HG02623 (cell line): ENCODE measurements at regions not wholly inside any gene's neighbourhood (a gene's known extent, or its start where the extent isn't known, plus 50 kb on each side); places are given as distances from the start of the nearest gene placed in this dataset.

Source experiments
- ATAC-seq: cut with Tn5 transposase; IDR thresholded peaks from one replicate; pipeline ENCODE4 v1.9.1; 2021; ENCODE audit warnings: moderate library complexity; ENCODE audit not compliant: unreplicated experiment

DNA sequence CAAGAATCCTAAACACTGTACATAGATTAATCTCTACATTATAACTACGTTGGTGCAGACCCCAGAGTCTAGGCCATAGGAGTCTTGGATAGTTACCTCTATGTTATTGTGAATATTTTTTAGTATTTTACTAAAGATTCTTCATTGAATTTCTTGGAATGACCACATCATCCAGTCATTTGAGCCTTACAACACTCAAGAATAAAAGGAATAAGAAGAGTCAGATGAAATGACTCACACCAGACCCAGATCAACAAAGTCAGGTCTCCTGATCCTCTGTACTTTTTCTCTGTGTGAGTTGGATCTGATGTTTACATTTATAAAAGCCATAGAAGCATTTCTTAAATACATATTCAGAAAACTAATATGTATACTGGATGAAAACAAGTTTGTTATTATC is 179.2 kb upstream of the ARHGAP20 start:
- no peak for ATAC-seq

DNA sequence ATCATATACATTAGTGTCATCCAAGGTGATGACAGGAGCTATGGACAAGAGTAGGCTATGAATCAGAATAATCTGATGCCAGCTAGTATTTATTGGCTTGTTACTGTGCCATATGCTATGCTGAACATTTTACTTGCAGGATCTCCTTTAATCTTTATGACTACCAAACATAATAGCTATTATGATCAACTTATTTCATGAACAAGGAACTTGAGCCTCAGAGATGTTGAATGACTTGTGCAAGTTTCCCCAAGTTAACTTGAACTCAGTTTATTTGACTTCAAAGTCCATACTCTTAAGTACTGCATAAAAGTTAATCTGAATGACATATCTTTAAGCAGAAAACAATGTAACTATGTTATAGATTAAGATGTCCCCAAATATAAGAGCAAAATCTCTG is 178.8 kb upstream of the ARHGAP20 start:
- ATAC-seq, result no peak

GRCh38 chr11:110886288-110886970 is 174.2 kb upstream of the ARHGAP20 start:
- ATAC-seq, result no peak

GRCh38 chr11:110883256-110883655 is 171.0 kb upstream of the ARHGAP20 start:
- no peak for ATAC-seq

- no peak for ATAC-seq
Measured at GRCh38 chr11:110878513-110878912, 166.3 kb upstream of the ARHGAP20 start.

DNA sequence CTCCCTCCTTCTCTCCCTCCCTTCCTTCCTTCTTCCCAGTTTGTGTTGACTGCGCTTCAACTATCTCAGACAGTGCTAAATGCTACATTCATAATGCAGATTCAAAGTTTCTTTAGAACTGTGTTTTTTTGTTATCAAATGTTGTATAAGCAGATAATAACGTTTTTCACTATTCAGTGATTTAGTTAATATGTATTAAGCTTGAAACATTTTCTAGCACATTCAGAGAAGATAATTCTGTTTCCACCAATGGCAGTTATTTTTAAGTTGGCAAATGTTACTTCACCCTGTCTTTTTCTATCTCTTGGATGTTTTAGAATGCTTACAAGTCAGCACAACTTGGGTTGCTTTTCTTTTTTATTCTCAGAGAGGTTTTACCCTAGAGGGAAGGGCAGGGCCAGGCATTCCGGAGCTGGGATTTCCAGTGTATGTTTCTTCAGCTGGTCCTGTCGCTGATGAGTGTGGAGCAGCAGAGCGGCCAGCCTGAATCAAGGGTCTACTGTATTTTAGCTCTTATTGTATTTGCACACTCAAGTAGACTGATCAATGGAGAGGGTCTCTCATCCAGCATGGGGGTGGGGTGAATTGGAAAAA is 162.3 kb upstream of the ARHGAP20 start:
- no peak for ATAC-seq

DNA sequence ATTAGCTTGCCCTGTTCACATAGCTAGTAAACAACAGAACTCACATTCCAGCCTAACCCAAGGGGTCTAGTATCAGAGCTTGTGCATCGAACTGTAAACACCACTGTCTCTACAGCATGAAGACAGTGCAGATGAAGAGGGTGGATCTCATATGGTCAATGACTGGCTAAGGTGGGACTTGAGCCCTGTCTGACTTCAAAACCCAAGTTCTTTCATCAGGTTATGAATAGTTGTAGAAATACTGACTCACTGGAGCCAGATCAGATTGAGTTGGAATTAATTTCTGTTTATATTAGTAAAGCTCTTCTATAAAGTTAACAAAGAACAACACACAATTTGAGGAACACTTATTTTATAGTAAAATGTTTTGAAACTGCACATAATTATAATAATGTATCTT is 161.7 kb upstream of the ARHGAP20 start:
- ATAC-seq, result no peak

DNA sequence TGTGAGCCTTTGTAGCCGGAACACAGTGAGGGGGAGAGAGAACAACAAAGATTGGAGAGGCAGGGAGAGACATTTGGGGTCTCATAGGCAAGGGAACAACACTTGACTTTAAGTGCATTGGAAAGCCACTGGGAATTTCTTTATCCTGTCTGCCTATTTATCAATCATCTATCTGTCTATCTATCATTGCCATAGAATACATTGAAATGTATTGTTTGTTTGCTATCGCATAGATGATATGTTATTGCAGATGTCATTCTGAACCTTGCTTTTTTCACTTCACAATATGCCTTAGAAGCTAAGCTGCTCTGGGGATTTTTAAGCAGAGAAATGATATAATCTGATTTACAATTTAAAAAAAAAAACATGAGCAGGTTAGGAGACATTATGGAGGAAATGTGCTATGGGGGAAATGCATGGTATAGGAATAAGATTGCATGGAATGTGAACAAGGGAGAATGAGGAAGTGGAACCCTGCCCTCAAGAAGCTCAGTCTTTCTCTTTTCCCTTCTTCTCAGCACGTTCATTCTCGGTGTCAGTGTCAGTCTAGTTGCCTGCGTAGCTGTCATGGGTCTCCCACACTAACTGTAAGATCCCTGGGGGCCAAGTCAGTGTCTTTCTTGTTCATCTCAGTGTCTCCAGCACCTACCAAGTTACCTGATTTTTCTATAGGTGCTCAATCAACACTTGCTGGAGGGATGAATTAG is 158.7 kb upstream of the ARHGAP20 start:
- no peak for ATAC-seq

DNA sequence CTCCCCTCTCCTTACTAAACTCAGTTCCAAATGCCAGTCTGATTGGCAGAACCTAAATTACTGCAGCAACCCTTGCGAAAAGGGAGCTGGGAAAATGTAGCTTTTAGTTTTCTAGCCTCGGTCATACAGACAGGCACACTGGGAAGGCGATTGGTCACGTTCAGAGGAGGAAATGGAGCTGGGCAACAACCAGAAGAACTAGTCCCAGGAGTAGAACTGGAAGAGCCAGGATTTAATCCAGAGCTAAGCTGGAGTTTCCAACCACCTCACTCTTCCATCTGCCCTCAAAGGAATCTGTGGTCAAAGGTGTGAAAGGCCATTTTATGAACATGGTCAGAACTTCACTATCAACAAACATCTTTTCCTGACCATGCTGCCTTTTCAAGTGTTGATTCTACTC is 155.7 kb upstream of the ARHGAP20 start:
- ATAC-seq, result no peak

- ATAC-seq, result no peak
Measured at GRCh38 chr11:110866081-110866480, 153.8 kb upstream of the ARHGAP20 start.

DNA sequence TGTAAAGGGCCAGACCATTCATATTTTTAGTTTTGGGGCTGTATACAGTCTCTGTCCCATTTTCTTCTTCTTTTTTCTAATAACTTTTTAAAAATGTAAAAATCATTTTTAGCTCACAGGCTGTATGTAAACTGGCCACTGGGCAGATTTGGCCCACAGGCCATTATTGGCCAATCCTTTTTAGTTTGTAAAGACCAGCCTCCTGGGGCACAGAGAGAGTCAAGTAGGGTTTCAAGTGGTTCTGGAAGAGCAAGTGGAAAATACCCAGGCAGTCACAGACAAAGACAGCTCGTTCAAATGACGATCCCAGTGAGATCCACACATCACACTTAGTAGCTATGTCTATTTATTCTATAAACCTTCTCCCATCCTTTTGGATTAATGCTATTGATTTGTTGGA is 150.2 kb upstream of the ARHGAP20 start:
- ATAC-seq, result no peak

GRCh38 chr11:110860461-110860860 is 148.2 kb upstream of the ARHGAP20 start:
- ATAC-seq, result no peak

GRCh38 chr11:110859998-110860397 is 147.8 kb upstream of the ARHGAP20 start:
- ATAC-seq, result no peak

DNA sequence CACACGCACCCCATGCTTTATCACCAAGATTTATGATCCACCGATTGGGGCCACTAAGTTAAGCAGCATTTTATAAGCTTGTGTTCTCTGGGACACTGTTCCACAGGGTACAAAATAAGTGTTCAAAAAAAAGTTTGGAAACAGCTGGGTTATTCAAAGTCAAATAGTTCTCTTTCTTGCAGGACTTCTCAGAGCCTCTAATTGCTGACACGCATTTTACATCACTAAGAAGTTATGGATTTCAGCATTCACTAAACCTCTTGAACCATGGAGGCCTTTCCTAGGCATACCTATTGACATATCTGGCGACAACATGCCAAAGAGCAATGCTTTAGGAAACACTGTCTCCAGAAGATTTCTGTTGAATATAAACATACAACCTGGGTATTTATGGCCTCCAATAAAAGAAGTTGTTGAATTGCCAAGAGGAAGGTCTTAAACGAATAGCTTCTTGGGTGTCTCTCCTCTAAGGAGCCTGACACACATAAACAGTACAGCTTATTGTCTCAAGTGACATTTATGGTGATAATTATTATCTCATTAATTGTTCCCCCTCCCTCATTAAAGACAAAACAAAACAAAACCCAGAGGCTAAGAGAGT is 147.1 kb upstream of the ARHGAP20 start:
- ATAC-seq, result no peak

DNA sequence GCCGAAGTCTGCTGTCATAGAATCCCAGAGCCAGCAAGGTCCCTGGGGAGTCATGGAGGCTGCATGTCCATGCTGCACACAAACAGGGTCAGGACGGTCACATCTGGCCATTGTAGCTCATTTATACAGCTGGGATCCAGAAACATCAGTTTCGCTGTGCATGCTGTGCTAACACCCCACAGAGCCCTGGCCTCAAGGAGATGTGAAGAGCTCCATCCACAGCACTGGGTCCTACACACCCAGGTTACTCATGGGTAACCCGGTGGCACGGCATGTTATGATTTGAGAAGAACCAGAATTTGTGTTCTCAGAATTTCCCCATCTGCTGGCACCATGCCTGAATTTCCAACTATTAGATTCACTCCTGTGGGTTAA is 146.3 kb upstream of the ARHGAP20 start:
- peak; percentile 61 for ATAC-seq

GRCh38 chr11:110857892-110858546 is 145.8 kb upstream of the ARHGAP20 start:
- no peak for ATAC-seq

- ATAC-seq, result no peak
Measured at GRCh38 chr11:110856996-110857812, 145.0 kb upstream of the ARHGAP20 start.

GRCh38 chr11:110856340-110856739 is 144.1 kb upstream of the ARHGAP20 start:
- ATAC-seq, result no peak

DNA sequence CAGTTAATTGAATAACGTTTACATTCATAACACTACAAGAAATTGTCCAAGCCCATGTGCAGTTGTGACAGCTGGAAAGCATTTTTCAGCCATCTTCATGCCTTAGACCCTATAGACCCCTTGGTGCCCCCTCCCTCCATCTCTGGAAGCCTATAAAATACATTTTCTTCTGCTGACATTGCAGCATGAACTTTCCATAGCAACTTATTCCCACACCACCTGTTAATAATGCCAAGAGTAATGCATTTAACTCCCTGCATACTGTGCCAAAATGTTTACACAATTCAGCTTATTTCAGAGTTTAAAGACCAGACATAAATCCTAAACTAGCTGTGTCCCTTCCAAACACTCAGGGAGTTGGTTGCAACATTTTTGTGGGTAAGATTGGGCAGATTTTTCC is 143.0 kb upstream of the ARHGAP20 start:
- ATAC-seq, result no peak

- no peak for ATAC-seq
Measured at GRCh38 chr11:110852921-110853490, 140.8 kb upstream of the ARHGAP20 start.
